H1 (cell line): ENCODE measurements at regions not wholly inside any gene's neighbourhood (a gene's known extent, or its start where the extent isn't known, plus 50 kb on each side); places are given as distances from the start of the nearest gene placed in this dataset.
"Not testable (repeated sequence)": the region's sequence is repeated elsewhere in the genome, so short reads cannot be mapped to it uniquely, and the experiment has no call there.

ENCODE experiments used
- CTCF ChIA-PET: fragments of 300-600 bp; sonication (Branson Sonifier 250); formaldehyde crosslinking; loops from one replicate; lab custom pipeline; 2021; ENCODE audit not compliant: partially characterized antibody; lab: Charles Lee
- POLR2A ChIA-PET: fragments of 300-600 bp; sonication (Branson Sonifier 250); formaldehyde crosslinking; loops from one replicate; lab custom pipeline; 2021; ENCODE audit warnings: inconsistent platforms; ENCODE audit not compliant: partially characterized antibody; lab: Charles Lee
- DNase-seq, 2 experiments: peaks; one replicate each; pipeline versions ENCODE4 v3.0.0 to v3.0.0-alpha.2; 2010 to 2022; ENCODE audit warnings: low spot score in 2 of 2, low read depth in 1 of 2, mixed read lengths in 1 of 2
- FAIRE-seq: peaks from 2 replicates; lab custom pipeline; 2011; peaks lifted over from hg19 to GRCh38; lab: Jason Lieb, UNC
- H2AFZ ChIP-seq: 2 replicates; pipeline ENCODE4 v1.8.1; 2012; ENCODE audit warnings: low read length, inconsistent platforms
- H2AK5ac ChIP-seq: 2 replicates; pipeline ENCODE4 v1.6.1; 2013; ENCODE audit warnings: low read depth, low read length
- H2BK120ac ChIP-seq: replicated peaks from 2 replicates; pipeline ENCODE3; 2013; ENCODE audit warnings: low read depth, low read length, inconsistent platforms
- H2BK12ac ChIP-seq: 2 replicates; pipeline ENCODE4 v1.6.1; 2013; ENCODE audit warnings: low read depth, low read length
- H2BK15ac ChIP-seq: 2 replicates; pipeline ENCODE4 v1.6.1; 2013; ENCODE audit warnings: low read length
- H2BK20ac ChIP-seq: 2 replicates; pipeline ENCODE4 v1.6.1; 2013; ENCODE audit warnings: low read length
- H2BK5ac ChIP-seq: 2 replicates; pipeline ENCODE4 v1.6.1; 2013; ENCODE audit warnings: low read depth, low read length
- H3K14ac ChIP-seq: 2 replicates; pipeline ENCODE4 v1.6.1; 2013; ENCODE audit warnings: inconsistent platforms; ENCODE audit not compliant: insufficient read length
- H3K18ac ChIP-seq: 2 replicates; pipeline ENCODE4 v1.6.1; 2013; ENCODE audit warnings: low read length; ENCODE audit errors: extremely low read depth
- H3K23ac ChIP-seq: 2 replicates; pipeline ENCODE4 v1.6.1; 2013; ENCODE audit warnings: inconsistent platforms; ENCODE audit not compliant: insufficient read length
- H3K23me2 ChIP-seq: 2 replicates; pipeline ENCODE4 v1.6.1; 2013; ENCODE audit warnings: low read depth, low read length
- H3K27ac ChIP-seq: 2 replicates; pipeline ENCODE4 v1.6.1; 2011; ENCODE audit warnings: low read depth, low read length, inconsistent platforms
- H3K27me3 ChIP-seq, 4 experiments: replicated peaks in 1 of 4; 1 replicate in 1 of 4; 2 replicates in 3 of 4; pipeline versions ENCODE4 v1.6.1 to v1.8.1; 2011 to 2013; ENCODE audit warnings: low read length in 3 of 4, mild to moderate bottlenecking in 3 of 4, inconsistent platforms in 2 of 4, mixed read lengths in 2 of 4, moderate library complexity in 1 of 4; ENCODE audit not compliant: control insufficient read depth in 3 of 4, insufficient read depth in 3 of 4; ENCODE audit errors: extremely low read depth in 1 of 4
- H3K36me3 ChIP-seq, 4 experiments: 2 replicates each; pipeline versions ENCODE4 v1.6.1 to v1.8.1; 2011 to 2013; ENCODE audit warnings: mild to moderate bottlenecking in 4 of 4, low read length in 3 of 4, moderate library complexity in 2 of 4, control low read depth in 1 of 4, inconsistent platforms in 1 of 4; ENCODE audit not compliant: insufficient read depth in 4 of 4, control insufficient read depth in 2 of 4
- H3K4ac ChIP-seq: replicated peaks from 2 replicates; pipeline ENCODE3; 2013; ENCODE audit warnings: low read length, low read depth, mixed read lengths, inconsistent platforms; ENCODE audit not compliant: insufficient read length
- H3K4me1 ChIP-seq, 4 experiments: replicated peaks in 1 of 4; 1 replicate in 1 of 4; 2 replicates in 3 of 4; pipeline versions ENCODE4 v1.6.1 to v1.8.1; 2011 to 2013; ENCODE audit warnings: low read length in 3 of 4, inconsistent platforms in 2 of 4, mixed read lengths in 1 of 4; ENCODE audit not compliant: insufficient read depth in 4 of 4, control insufficient read depth in 3 of 4
- H3K4me2 ChIP-seq, 2 experiments: 2 replicates each; pipeline versions ENCODE4 v1.6.1 to v1.8.1; 2011 to 2013; ENCODE audit warnings: low read depth in 2 of 2, low read length in 2 of 2, control low read depth in 1 of 2, inconsistent platforms in 1 of 2, mild to moderate bottlenecking in 1 of 2; ENCODE audit not compliant: insufficient read depth in 1 of 2
- H3K4me3 ChIP-seq, 4 experiments: fragments of 200-600, 300-600 bp in 1 of 4; sonication (generic), shearing (Covaris generic), sonication (Bioruptor Twin) in 1 of 4; 2 replicates each; pipeline versions ENCODE4 v1.5.1 to v1.8.1; 2011 to 2016; ENCODE audit warnings: low read length in 4 of 4, low read depth in 3 of 4, control low read depth in 2 of 4, inconsistent platforms in 2 of 4, mild to moderate bottlenecking in 2 of 4, mixed read lengths in 1 of 4, moderate library complexity in 1 of 4; ENCODE audit not compliant: insufficient read depth in 2 of 4; ENCODE audit errors: extremely low read depth in 1 of 4
- H3K56ac ChIP-seq: replicated peaks from 2 replicates; pipeline ENCODE3; 2013; ENCODE audit warnings: low read depth, mild to moderate bottlenecking, mixed read lengths, low read length, inconsistent platforms; ENCODE audit not compliant: insufficient read length
- H3K79me1 ChIP-seq: 2 replicates; pipeline ENCODE4 v1.6.1; 2013; ENCODE audit warnings: low read depth, low read length, control low read depth
- H3K79me2 ChIP-seq, 2 experiments: 2 replicates each; pipeline versions ENCODE4 v1.6.1 to v1.8.1; 2012 to 2013; ENCODE audit warnings: low read length in 2 of 2, mild to moderate bottlenecking in 2 of 2, inconsistent platforms in 1 of 2; ENCODE audit not compliant: insufficient read depth in 2 of 2, control insufficient read depth in 1 of 2
- H3K9ac ChIP-seq, 4 experiments: replicated peaks in 1 of 4; 1 replicate in 1 of 4; 2 replicates in 3 of 4; pipeline versions ENCODE4 v1.6.1 to v1.8.1; 2011 to 2013; ENCODE audit warnings: low read depth in 3 of 4, low read length in 3 of 4, control low read depth in 2 of 4, mild to moderate bottlenecking in 2 of 4, moderate library complexity in 2 of 4, inconsistent platforms in 1 of 4; ENCODE audit errors: extremely low read depth in 1 of 4
- H3K9me3 ChIP-seq, 2 experiments: 2 replicates each; pipeline versions ENCODE4 v1.6.1 to v1.8.1; 2012 to 2013; ENCODE audit warnings: mild to moderate bottlenecking in 2 of 2, moderate library complexity in 2 of 2, control low read depth in 1 of 2, inconsistent platforms in 1 of 2, low read depth in 1 of 2, low read length in 1 of 2, mixed read lengths in 1 of 2; ENCODE audit not compliant: insufficient read depth in 2 of 2
- H4K20me1 ChIP-seq, 2 experiments: replicated peaks in 1 of 2; 2 replicates each; pipeline versions ENCODE3 to v1.8.1; 2011 to 2013; ENCODE audit warnings: inconsistent platforms in 2 of 2, low read length in 2 of 2, mild to moderate bottlenecking in 1 of 2; ENCODE audit not compliant: insufficient read depth in 2 of 2, control insufficient read depth in 1 of 2
- H4K5ac ChIP-seq: 2 replicates; pipeline ENCODE4 v1.6.1; 2013; ENCODE audit warnings: low read length, low read depth, mixed read lengths, inconsistent platforms; ENCODE audit not compliant: insufficient read length
- H4K8ac ChIP-seq: 2 replicates; pipeline ENCODE4 v1.8.0; 2013; ENCODE audit warnings: mild to moderate bottlenecking, moderate library complexity, low read length, inconsistent platforms; ENCODE audit not compliant: insufficient read depth; ENCODE audit errors: extremely low read depth
- H4K91ac ChIP-seq: replicated peaks from 2 replicates; pipeline ENCODE3; 2013; ENCODE audit warnings: low read length, mixed read lengths, inconsistent platforms; ENCODE audit not compliant: insufficient read length
- WGBS, 2 experiments: shearing (Covaris generic) in 1 of 2; methylation state at CpG; one replicate each; pipeline versions ENCODE4 v1.1.6 to v1.1.7; 2013 to 2015; ENCODE audit warnings: low lambda C conversion rate in 2 of 2, mixed read lengths in 2 of 2, inconsistent platforms in 1 of 2, low coverage in 1 of 2, missing lambda C conversion rate in 1 of 2; ENCODE audit not compliant: insufficient replicate concordance in 2 of 2, insufficient coverage in 1 of 2, insufficient read length in 1 of 2; ENCODE audit errors: extremely low coverage in 1 of 2, missing lambda C conversion rate in 1 of 2; 5-methylcytosine and 5-hydroxymethylcytosine counted together

- H3K9ac ChIP-seq, H3K79me1 ChIP-seq, FAIRE-seq, H2AK5ac ChIP-seq, H2BK120ac ChIP-seq, H4K91ac ChIP-seq, H4K8ac ChIP-seq, H3K18ac ChIP-seq, H3K27me3 ChIP-seq, H2BK20ac ChIP-seq, H2AFZ ChIP-seq, H3K36me3 ChIP-seq, H3K23me2 ChIP-seq, DNase-seq, H3K23ac ChIP-seq, H2BK5ac ChIP-seq, H3K4me1 ChIP-seq, H3K4me2 ChIP-seq, H2BK12ac ChIP-seq, H3K79me2 ChIP-seq, H4K20me1 ChIP-seq, POLR2A ChIA-PET, H3K4me3 ChIP-seq, H3K56ac ChIP-seq, H3K14ac ChIP-seq, H2BK15ac ChIP-seq, H3K4ac ChIP-seq, H4K5ac ChIP-seq, H3K27ac ChIP-seq: not testable (repeated sequence)
- CTCF ChIA-PET = interaction anchor here (1.5 kb wide), 1 partner anchor 17 kb away, joined by 3 read pairs; no protein-coding TSS in a partner anchor
- H3K9me3 ChIP-seq = peaks cover 0 to 12% of the 10 kb centered on the region in 2 experiments; a peak in 1 of 4 replicates
- WGBS, 2 experiments = no CpG with 5 or more reads among the region's 30 CpGs
Measured at GRCh38 chr4:57173136-57173535, 63.0 kb upstream of the IGFBP7 start.
